ENCODE measurements at regions not wholly inside any gene's neighbourhood (a gene's known extent, or its start where the extent isn't known, plus 50 kb on each side); places are given as distances from the start of the nearest gene placed in this dataset.

DNA sequence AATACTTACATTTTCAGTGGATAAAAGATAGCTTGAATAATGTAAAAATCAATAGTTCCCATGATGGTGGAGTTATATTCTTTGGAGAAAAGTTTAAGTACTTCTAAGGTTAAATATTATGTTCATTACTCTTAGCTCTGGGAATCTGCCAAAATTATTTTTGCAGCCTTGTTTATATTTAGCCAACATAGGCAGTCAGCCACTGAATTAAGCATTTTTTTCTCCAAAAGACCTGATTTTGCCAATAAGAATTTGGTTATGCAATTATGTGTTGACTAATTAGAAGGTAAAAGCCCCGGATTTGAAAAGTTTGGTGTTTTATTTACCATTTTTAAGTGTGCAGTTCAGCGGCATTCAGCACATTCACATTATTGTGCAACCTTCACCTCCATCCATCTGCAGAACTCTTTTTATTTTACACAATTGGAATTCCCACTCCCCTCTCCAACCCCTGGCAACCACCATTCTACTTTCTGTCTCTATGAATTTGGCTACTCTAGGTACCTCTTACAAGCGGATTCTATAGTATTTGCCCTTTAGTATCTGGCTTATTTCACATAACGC, 90.1 kb upstream of the C1QTNF9B start:
- Histone ChIP-seq H3K4me1 (peaks cover 20% of the 10 kb centered on the region), H3K27me3 (ENCODE audit: low read depth) (no peaks in the 10 kb centered on the region), H3K27ac (replicated peaks) (no peak overlapping the region), H3K4me3 (no peak overlapping the region), H3K36me3 (no peaks in the 10 kb centered on the region), H3K9me3 (replicated peaks) (no peaks in the 10 kb centered on the region)
- DNase-seq: no peak
- TF ChIP-seq, protein P1, sequence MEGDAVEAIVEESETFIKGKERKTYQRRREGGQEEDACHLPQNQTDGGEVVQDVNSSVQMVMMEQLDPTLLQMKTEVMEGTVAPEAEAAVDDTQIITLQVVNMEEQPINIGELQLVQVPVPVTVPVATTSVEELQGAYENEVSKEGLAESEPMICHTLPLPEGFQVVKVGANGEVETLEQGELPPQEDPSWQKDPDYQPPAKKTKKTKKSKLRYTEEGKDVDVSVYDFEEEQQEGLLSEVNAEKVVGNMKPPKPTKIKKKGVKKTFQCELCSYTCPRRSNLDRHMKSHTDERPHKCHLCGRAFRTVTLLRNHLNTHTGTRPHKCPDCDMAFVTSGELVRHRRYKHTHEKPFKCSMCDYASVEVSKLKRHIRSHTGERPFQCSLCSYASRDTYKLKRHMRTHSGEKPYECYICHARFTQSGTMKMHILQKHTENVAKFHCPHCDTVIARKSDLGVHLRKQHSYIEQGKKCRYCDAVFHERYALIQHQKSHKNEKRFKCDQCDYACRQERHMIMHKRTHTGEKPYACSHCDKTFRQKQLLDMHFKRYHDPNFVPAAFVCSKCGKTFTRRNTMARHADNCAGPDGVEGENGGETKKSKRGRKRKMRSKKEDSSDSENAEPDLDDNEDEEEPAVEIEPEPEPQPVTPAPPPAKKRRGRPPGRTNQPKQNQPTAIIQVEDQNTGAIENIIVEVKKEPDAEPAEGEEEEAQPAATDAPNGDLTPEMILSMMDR (IDR thresholded peaks at IDR 0.05; ENCODE audit: borderline replicate concordance): no peak
- intact Hi-C loops (cut with micrococcal nuclease): no loop called here

DNA sequence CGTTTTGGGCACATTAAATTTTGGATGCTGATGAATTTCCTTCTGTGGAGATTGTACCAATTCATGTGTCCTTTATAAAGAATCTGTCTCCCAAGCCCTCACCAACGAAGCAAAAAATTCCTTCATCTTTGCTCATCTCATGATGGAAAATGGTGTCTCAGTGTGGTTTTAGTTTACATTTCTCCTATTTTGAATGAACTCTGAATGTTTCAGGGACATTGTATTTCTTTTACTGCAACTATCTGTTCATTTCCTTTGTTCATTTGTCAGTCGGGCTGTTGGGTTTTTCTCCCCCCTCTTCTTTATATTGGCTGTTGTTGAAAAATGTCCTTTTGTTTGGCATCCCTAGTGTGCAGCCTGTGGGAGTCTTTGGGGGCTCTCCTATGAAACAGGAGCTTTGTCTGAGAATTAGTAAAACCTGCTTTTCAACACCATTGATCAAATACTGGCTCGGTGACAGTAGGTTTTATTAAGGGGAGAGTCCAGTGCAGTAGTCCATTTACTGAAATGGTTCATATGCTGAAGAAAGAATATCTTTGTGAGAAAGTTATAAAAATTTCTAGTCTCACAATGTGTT, 91.3 kb upstream of the C1QTNF9B start:
- no peak for DNase-seq
- no peaks in the 10 kb centered on the region for H3K9me3 ChIP-seq (replicated peaks)
- H3K36me3 ChIP-seq: no peaks in the 10 kb centered on the region
- intact Hi-C loops (cut with micrococcal nuclease): no loop called here
- H3K27me3 ChIP-seq (ENCODE audit: low read depth): no peaks in the 10 kb centered on the region
- H3K4me1 ChIP-seq: peaks cover 28% of the 10 kb centered on the region
- no peak overlapping the region for H3K27ac ChIP-seq (replicated peaks)
- TF ChIP-seq, protein P1 (IDR thresholded peaks at IDR 0.05; ENCODE audit: borderline replicate concordance): no peak
- no peak overlapping the region for H3K4me3 ChIP-seq

DNA sequence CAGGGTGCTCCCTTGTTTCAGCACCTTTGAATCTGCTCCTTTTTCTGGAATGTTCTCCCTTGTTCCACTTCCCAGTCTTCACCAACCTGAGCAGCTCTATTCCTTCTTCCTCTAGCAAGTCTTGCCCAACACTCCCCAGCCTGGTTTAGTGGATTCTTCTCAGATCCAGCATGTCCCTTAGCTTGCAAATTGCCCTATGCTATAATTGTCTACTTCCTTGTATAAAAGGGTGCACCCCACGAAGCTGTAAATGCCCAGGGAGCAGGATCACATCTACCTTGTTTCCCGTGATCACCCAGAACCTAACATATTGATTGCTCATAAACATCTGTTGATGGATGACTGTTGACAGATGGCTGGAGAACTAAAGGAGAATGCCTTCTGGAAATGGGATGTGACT, 93.2 kb upstream of the C1QTNF9B start:
- no peak overlapping the region for H3K4me3 ChIP-seq
- H3K36me3 ChIP-seq: no peaks in the 10 kb centered on the region
- H3K27me3 ChIP-seq (ENCODE audit: low read depth): no peaks in the 10 kb centered on the region
- intact Hi-C loops (cut with micrococcal nuclease): no loop called here
- no peak for DNase-seq
- H3K9me3 ChIP-seq (replicated peaks): no peaks in the 10 kb centered on the region
- no peak overlapping the region for H3K27ac ChIP-seq (replicated peaks)
- peaks cover 32% of the 10 kb centered on the region for H3K4me1 ChIP-seq
- TF ChIP-seq, protein P1 (IDR thresholded peaks at IDR 0.05; ENCODE audit: borderline replicate concordance): no peak

DNA sequence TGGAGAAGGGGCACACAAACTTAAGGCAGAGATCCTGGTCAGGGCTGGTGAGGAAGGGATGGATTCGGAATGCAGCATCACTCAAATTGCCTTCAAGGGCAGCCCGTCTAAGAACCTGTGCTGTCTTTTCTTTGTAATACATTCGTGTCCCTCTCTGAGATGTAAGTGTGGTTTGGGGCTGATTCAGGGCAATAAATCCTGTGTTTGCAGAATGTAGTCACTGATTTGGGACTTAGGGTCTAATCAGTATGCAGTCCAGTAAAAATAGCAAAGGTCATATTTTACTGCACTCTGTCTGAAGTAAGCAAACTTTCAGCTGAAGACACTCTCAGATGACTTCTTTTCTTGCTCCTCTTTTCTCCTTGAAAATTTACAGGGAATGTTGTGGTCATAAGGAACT, 93.8 kb upstream of the C1QTNF9B start:
- no peak overlapping the region for H3K4me3 ChIP-seq
- TF ChIP-seq, protein P1 (IDR thresholded peaks at IDR 0.05; ENCODE audit: borderline replicate concordance): no peak
- no peaks in the 10 kb centered on the region for H3K9me3 ChIP-seq (replicated peaks)
- no peak overlapping the region for H3K27ac ChIP-seq (replicated peaks)
- H3K36me3 ChIP-seq: no peaks in the 10 kb centered on the region
- intact Hi-C loops (cut with micrococcal nuclease): no loop called here
- peaks cover 31% of the 10 kb centered on the region for H3K4me1 ChIP-seq
- no peak for DNase-seq
- no peaks in the 10 kb centered on the region for H3K27me3 ChIP-seq (ENCODE audit: low read depth)

DNA sequence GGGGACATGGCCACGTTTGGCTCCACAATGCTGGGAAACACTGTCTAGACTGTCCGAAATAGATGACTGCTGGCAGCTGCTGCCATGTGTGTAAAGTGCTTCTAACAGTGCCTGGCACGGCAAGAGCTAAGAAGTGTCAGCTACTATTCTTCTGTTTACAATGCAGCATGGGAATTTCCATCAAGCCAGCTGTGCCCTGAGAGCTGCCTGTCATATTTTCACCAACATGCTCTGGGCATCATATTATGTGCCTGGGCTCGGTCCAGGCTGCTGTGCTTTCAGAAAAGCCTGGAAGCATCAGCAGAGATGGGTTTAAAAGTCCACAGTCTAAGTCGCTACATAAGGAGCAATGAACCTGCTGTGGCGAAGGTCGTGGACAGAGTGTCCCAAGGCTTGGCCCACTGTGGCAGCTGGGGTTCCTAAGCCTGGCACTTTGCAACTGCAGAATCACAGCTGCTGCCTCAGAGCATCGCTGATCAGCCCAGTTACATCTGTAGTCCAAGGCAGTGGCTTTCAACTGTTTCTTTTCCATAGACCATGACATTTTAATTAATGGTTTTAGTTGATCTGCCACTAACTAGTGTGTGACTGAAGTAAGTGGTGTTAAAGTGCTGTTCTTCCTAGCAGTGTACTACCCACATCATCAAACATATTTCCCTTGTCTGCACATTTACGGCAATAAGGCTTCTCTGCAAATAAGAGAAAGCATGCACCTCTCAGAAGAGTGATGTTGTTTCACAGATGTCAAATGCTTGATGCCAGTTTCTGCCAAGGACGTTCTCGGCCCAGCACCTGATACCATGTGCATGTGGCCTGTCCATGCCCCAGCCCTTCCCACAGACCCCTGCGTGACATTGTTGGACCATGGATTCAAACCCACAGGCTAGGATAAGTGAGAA, 95.7 kb upstream of the C1QTNF9B start:
- Histone ChIP-seq H3K9me3 (replicated peaks) (peaks cover 6% of the 10 kb centered on the region), H3K4me3 (no peak overlapping the region), H3K27ac (replicated peaks) (no peak overlapping the region), H3K27me3 (ENCODE audit: low read depth) (no peaks in the 10 kb centered on the region), H3K36me3 (no peaks in the 10 kb centered on the region), H3K4me1 (peaks cover 25% of the 10 kb centered on the region)
- DNase-seq: no peak
- intact Hi-C loops (cut with micrococcal nuclease): no loop called here
- TF ChIP-seq, protein P1 (IDR thresholded peaks at IDR 0.05; ENCODE audit: borderline replicate concordance): no peak

All from left ventricle myocardium inferior (tissue), 1 donor.